SK-N-DZ (cell line): ENCODE measurements at regions not wholly inside any gene's neighbourhood (a gene's known extent, or its start where the extent isn't known, plus 50 kb on each side); places are given as distances from the start of the nearest gene placed in this dataset.

Experiments used
- DNase-seq: peaks from one replicate; pipeline ENCODE4 v3.0.0-alpha.2; 2015; ENCODE audit warnings: low spot score

GRCh38 chr14:66105815-66106214 is 380.4 kb upstream of the CCDC196 start:
- no peak for DNase-seq

- no peak for DNase-seq
Measured at GRCh38 chr14:66109426-66109825, 376.7 kb upstream of the CCDC196 start.

- no peak for DNase-seq
Measured at GRCh38 chr14:66111891-66112290, 374.3 kb upstream of the CCDC196 start.

GRCh38 chr14:66114071-66114470 is 372.1 kb upstream of the CCDC196 start:
- no peak for DNase-seq

GRCh38 chr14:66115740-66116502 is 370.2 kb upstream of the CCDC196 start:
- no peak for DNase-seq

GRCh38 chr14:66116732-66117131 is 369.4 kb upstream of the CCDC196 start:
- no peak for DNase-seq

GRCh38 chr14:66117600-66117999 is 368.6 kb upstream of the CCDC196 start:
- DNase-seq, result no peak

- peak; percentile 21 for DNase-seq
Measured at GRCh38 chr14:66119606-66120231, 366.5 kb upstream of the CCDC196 start.

GRCh38 chr14:66120402-66120801 is 365.8 kb upstream of the CCDC196 start:
- DNase-seq, result no peak

- DNase-seq, result no peak
Measured at GRCh38 chr14:66121859-66122258, 364.3 kb upstream of the CCDC196 start.

- no peak for DNase-seq
Measured at GRCh38 chr14:66129224-66129623, 356.9 kb upstream of the CCDC196 start.

GRCh38 chr14:66131111-66131510 is 355.1 kb upstream of the CCDC196 start:
- DNase-seq, result no peak

GRCh38 chr14:66133666-66134065 is 352.5 kb upstream of the CCDC196 start:
- no peak for DNase-seq

GRCh38 chr14:66135831-66136230 is 350.3 kb upstream of the CCDC196 start:
- DNase-seq, result peak; percentile 16

- DNase-seq, result no peak
Measured at GRCh38 chr14:66137081-66137480, 349.1 kb upstream of the CCDC196 start.

GRCh38 chr14:66139432-66139831 is 346.7 kb upstream of the CCDC196 start:
- no peak for DNase-seq

GRCh38 chr14:66140213-66140918 is 345.8 kb upstream of the CCDC196 start:
- no peak for DNase-seq

GRCh38 chr14:66140963-66141362 is 345.2 kb upstream of the CCDC196 start:
- no peak for DNase-seq

- no peak for DNase-seq
Measured at GRCh38 chr14:66141733-66142132, 344.4 kb upstream of the CCDC196 start.

- no peak for DNase-seq
Measured at GRCh38 chr14:66143387-66144112, 342.6 kb upstream of the CCDC196 start.

GRCh38 chr14:66152302-66152701 is 333.9 kb upstream of the CCDC196 start:
- no peak for DNase-seq

- DNase-seq, result no peak
Measured at GRCh38 chr14:66152747-66153146, 333.4 kb upstream of the CCDC196 start.
